Endothelial cell of umbilical vein (primary cell): ENCODE measurements at regions not wholly inside any gene's neighbourhood (a gene's known extent, or its start where the extent isn't known, plus 50 kb on each side); places are given as distances from the start of the nearest gene placed in this dataset.

Experiments used
- BruUV-seq: library from RNA; stranded (reverse); fragments of 400-500 nt; replicated peaks from 2 replicates; lab custom pipeline; 2021; lab: Mats Ljungman, UMichigan
- CTCF ChIA-PET: fragments of 300-600, 350-600 bp; sonication (Branson Sonifier 250); formaldehyde crosslinking; loops from one replicate; lab custom pipeline; 2021; ENCODE audit warnings: antibody characterized with exemption, inconsistent platforms; lab: Charles Lee
- POLR2A ChIA-PET: fragments of 300-600, 350-600 bp; sonication (Branson Sonifier 250); formaldehyde crosslinking; loops from one replicate; lab custom pipeline; 2021; ENCODE audit warnings: antibody characterized with exemption, inconsistent platforms; lab: Charles Lee
- DNase-seq: peaks from one replicate; pipeline ENCODE4 v3.0.0-alpha.2; 2011; ENCODE audit warnings: low read depth, low spot score
- FAIRE-seq: peaks from 2 replicates; lab custom pipeline; 2011; peaks lifted over from hg19 to GRCh38; lab: Jason Lieb, UNC
- H2AFZ ChIP-seq: 2 replicates; pipeline ENCODE4 v1.6.0; 2012; ENCODE audit warnings: low read depth, low read length, control low read depth, inconsistent platforms
- H3K27ac ChIP-seq: 2 replicates; pipeline ENCODE4 v1.5.1; 2011; ENCODE audit warnings: low read depth, mild to moderate bottlenecking, control low read depth, low read length, moderate library complexity; ENCODE audit not compliant: insufficient read depth
- H3K27me3 ChIP-seq, 2 experiments: 2 replicates each; pipeline versions ENCODE4 v1.6.0 to v1.6.1; 2011; ENCODE audit warnings: low read length in 2 of 2, mixed read lengths in 1 of 2; ENCODE audit not compliant: control insufficient read depth in 2 of 2, insufficient read depth in 2 of 2
- H3K36me3 ChIP-seq, 2 experiments: 2 replicates in 1 of 2; 3 replicates in 1 of 2; pipeline ENCODE4 v1.5.1; 2011; ENCODE audit warnings: low read length in 2 of 2, mild to moderate bottlenecking in 1 of 2, moderate library complexity in 1 of 2; ENCODE audit not compliant: control insufficient read depth in 2 of 2, insufficient read depth in 2 of 2; ENCODE audit errors: extremely low read depth in 1 of 2
- H3K4me1 ChIP-seq: 3 replicates; pipeline ENCODE4 v1.5.1; 2011; ENCODE audit warnings: mild to moderate bottlenecking, low read length; ENCODE audit not compliant: control insufficient read depth, insufficient read depth; ENCODE audit errors: extremely low read depth
- H3K4me2 ChIP-seq: 2 replicates; pipeline ENCODE4 v1.6.1; 2011; ENCODE audit warnings: low read length, control low read depth, mixed read lengths; ENCODE audit not compliant: insufficient read depth
- H3K4me3 ChIP-seq, 3 experiments: fragments of 200-600 bp in 1 of 3; sonication (generic), shearing (Covaris generic) in 1 of 3; replicated peaks in 1 of 3; 2 replicates each; pipeline ENCODE4 v1.5.1; 2011 to 2016; ENCODE audit warnings: control low read depth in 3 of 3, low read length in 3 of 3, mild to moderate bottlenecking in 2 of 3, inconsistent platforms in 1 of 3, low read depth in 1 of 3, moderate library complexity in 1 of 3; ENCODE audit not compliant: insufficient read depth in 1 of 3
- H3K79me2 ChIP-seq: 2 replicates; pipeline ENCODE4 v1.6.0; 2012; ENCODE audit warnings: low read length, inconsistent platforms; ENCODE audit not compliant: control insufficient read depth, insufficient read depth
- H3K9ac ChIP-seq: replicated peaks from 2 replicates; pipeline ENCODE3; 2011; ENCODE audit warnings: low read length, control low read depth; ENCODE audit not compliant: insufficient read depth; ENCODE audit errors: extremely low read depth
- H3K9me1 ChIP-seq: replicated peaks from 3 replicates; pipeline ENCODE4 v1.6.0; 2011; ENCODE audit warnings: mild to moderate bottlenecking, low read length; ENCODE audit not compliant: control insufficient read depth, insufficient read depth; ENCODE audit errors: extremely low read depth
- H3K9me3 ChIP-seq: replicated peaks from 2 replicates; pipeline ENCODE4 v1.5.1; 2012; ENCODE audit warnings: low read length, inconsistent platforms; ENCODE audit not compliant: control insufficient read depth, insufficient read depth
- H4K20me1 ChIP-seq: replicated peaks from 2 replicates; pipeline ENCODE3; 2011; ENCODE audit warnings: mild to moderate bottlenecking, low read length; ENCODE audit not compliant: control insufficient read depth, insufficient read depth; ENCODE audit errors: extremely low read depth
- EZH2 ChIP-seq: IDR thresholded peaks from 2 replicates; pipeline ENCODE4 v1.6.1; 2012; ENCODE audit warnings: borderline replicate concordance, low read depth, mild to moderate bottlenecking, moderate library complexity, low read length, inconsistent platforms; ENCODE audit not compliant: severe bottlenecking
- FOS ChIP-seq: IDR thresholded peaks from 2 replicates; pipeline ENCODE4 v1.6.1; 2011; ENCODE audit warnings: mild to moderate bottlenecking, low read length, moderate library complexity, borderline replicate concordance; ENCODE audit not compliant: insufficient read depth
- GATA2 ChIP-seq: IDR thresholded peaks from 2 replicates; pipeline ENCODE4 v1.7.0; 2011; ENCODE audit warnings: low read depth, mild to moderate bottlenecking, moderate library complexity, mixed read lengths, low read length; ENCODE audit not compliant: insufficient read length, insufficient read depth
- MAX ChIP-seq: IDR thresholded peaks from 2 replicates; pipeline ENCODE4 v1.6.1; 2011; ENCODE audit not compliant: insufficient read depth, insufficient read length
- MYC ChIP-seq: IDR thresholded peaks from one replicate; pipeline ENCODE4 v1.6.1; 2011; ENCODE audit warnings: mild to moderate bottlenecking, low read depth, low read length
- POLR2A ChIP-seq: IDR thresholded peaks from 2 replicates; pipeline ENCODE4 v1.6.1; 2012; ENCODE audit warnings: low read depth, mild to moderate bottlenecking, control low read depth, low read length
- POLR2AphosphoS5 ChIP-seq: IDR thresholded peaks from 2 replicates; pipeline ENCODE4 v1.6.1; 2012; ENCODE audit warnings: low read depth, mild to moderate bottlenecking, control low read depth, low read length, moderate library complexity; ENCODE audit not compliant: insufficient read depth
- dilution Hi-C: fragments of 300-500 bp; cut with MboI; formaldehyde crosslinking; loops from one replicate; pipeline ENCODE4 v1.15.0; 2019; ENCODE audit warnings: low sequenced_read_pairs; ENCODE audit not compliant: extremely low pct_ligation_motif_present
- intact Hi-C: fragments of 100-400 bp; cut with micrococcal nuclease; formaldehyde crosslinking; loops from one replicate; pipeline ENCODE4 v1.10.0; 2022
- TF ChIP-seq, protein P1 (sequence below), 2 donors: IDR thresholded peaks; 1 replicate in 1 of 2; 2 replicates in 1 of 2; pipeline ENCODE4 v1.5.1; 2011; ENCODE audit warnings: low read length in 2 of 2, mild to moderate bottlenecking in 2 of 2, moderate library complexity in 2 of 2, control low read depth in 1 of 2, inconsistent platforms in 1 of 2, low read depth in 1 of 2; ENCODE audit not compliant: insufficient read depth in 1 of 2; ENCODE audit errors: extremely low read depth in 1 of 2

DNA sequence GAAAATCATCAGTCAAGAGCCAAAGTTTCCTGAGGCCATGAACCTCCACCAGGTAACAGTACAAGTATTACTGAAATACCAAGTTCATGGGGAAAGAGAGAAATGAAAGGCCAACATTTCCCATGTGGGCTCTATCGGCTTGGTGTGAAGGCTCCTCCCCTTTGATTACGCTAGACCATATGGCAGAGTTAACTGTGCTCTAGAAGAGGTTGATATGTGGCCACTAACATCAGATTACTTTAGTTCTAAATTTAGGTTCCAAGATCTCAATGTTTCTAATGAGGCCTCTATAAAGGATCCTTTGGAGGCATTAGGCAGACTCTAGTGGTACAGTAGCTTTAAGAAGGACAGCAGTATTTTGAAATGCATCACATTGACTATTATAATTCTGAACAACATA lies 127.1 kb downstream of the SEMA6D start:
- intact Hi-C loops, result no loop called here

More for the DNA sequence above, 127.1 kb downstream of the SEMA6D start:
- TF ChIP-seq FOS, result no peak
- TF ChIP-seq GATA2, result no peak
- TF ChIP-seq POLR2A, result no peak
- TF ChIP-seq POLR2AphosphoS5, result no peak
- no peak for TF ChIP-seq MYC
- TF ChIP-seq, protein P1, sequence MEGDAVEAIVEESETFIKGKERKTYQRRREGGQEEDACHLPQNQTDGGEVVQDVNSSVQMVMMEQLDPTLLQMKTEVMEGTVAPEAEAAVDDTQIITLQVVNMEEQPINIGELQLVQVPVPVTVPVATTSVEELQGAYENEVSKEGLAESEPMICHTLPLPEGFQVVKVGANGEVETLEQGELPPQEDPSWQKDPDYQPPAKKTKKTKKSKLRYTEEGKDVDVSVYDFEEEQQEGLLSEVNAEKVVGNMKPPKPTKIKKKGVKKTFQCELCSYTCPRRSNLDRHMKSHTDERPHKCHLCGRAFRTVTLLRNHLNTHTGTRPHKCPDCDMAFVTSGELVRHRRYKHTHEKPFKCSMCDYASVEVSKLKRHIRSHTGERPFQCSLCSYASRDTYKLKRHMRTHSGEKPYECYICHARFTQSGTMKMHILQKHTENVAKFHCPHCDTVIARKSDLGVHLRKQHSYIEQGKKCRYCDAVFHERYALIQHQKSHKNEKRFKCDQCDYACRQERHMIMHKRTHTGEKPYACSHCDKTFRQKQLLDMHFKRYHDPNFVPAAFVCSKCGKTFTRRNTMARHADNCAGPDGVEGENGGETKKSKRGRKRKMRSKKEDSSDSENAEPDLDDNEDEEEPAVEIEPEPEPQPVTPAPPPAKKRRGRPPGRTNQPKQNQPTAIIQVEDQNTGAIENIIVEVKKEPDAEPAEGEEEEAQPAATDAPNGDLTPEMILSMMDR (IDR thresholded peaks at IDR 0.05; ENCODE audit: extremely low read depth in 1 of 2, insufficient read depth in 1 of 2, low read depth in 1 of 2, low read length in 2 of 2), result no peak
- TF ChIP-seq MAX, result no peak
- no peak for TF ChIP-seq EZH2
- no peaks in the 10 kb centered on the region for H3K79me2 ChIP-seq
- H4K20me1 ChIP-seq, result no peaks in the 10 kb centered on the region
- dilution Hi-C loops, result no loop called here
- ChIA-PET CTCF (interaction anchor here (1.2 kb wide), 1 partner anchor 15 kb away, joined by 3 read pairs; no protein-coding TSS in a partner anchor), POLR2A (no interaction called here)
- no peak overlapping the region for H3K4me2 ChIP-seq
- no peak for FAIRE-seq
- BruUV-seq, result no TSS peak
- H2AFZ ChIP-seq, result no peak overlapping the region
- no peaks in the 10 kb centered on the region for H3K36me3 ChIP-seq
- H3K4me3 ChIP-seq, result no peak overlapping the region
- H3K27ac ChIP-seq, result no peak overlapping the region
- H3K9ac ChIP-seq, result no peak overlapping the region
- no peaks in the 10 kb centered on the region for H3K9me1 ChIP-seq
- no peaks in the 10 kb centered on the region for H3K4me1 ChIP-seq
- DNase-seq, result no peak
- H3K27me3 ChIP-seq, result peaks cover 2 to 3% of the 10 kb centered on the region in 2 experiments
- no peaks in the 10 kb centered on the region for H3K9me3 ChIP-seq
